NCI-H1694 treated with DMSO at 0.1 percent for 48 hours (cell line): ENCODE measurements at regions not wholly inside any gene's neighbourhood (a gene's known extent, or its start where the extent isn't known, plus 50 kb on each side); places are given as distances from the start of the nearest gene placed in this dataset.

Experiments used
- DNase-seq: peaks from one replicate; lab custom pipeline; 2025; lab: John Stamatoyannopoulos, UW

- no peak for DNase-seq
Measured at GRCh38 chr21:21605521-21605920, 607.3 kb downstream of the NCAM2 start.

GRCh38 chr21:21606041-21606440, 607.8 kb downstream of the NCAM2 start:
- DNase-seq, result no peak

- no peak for DNase-seq
Measured at GRCh38 chr21:21612466-21612865, 614.3 kb downstream of the NCAM2 start.

GRCh38 chr21:21614966-21615365, 616.8 kb downstream of the NCAM2 start:
- DNase-seq, result no peak

GRCh38 chr21:21622460-21623234, 624.4 kb downstream of the NCAM2 start:
- no peak for DNase-seq

GRCh38 chr21:21624674-21625073, 626.5 kb downstream of the NCAM2 start:
- no peak for DNase-seq

GRCh38 chr21:21631961-21632360, 633.8 kb downstream of the NCAM2 start:
- no peak for DNase-seq

- DNase-seq, result no peak
Measured at GRCh38 chr21:21632926-21633325, 634.7 kb downstream of the NCAM2 start.

GRCh38 chr21:21661741-21662140, 663.5 kb downstream of the NCAM2 start:
- no peak for DNase-seq

GRCh38 chr21:21662776-21663175, 664.6 kb downstream of the NCAM2 start:
- DNase-seq, result no peak

- no peak for DNase-seq
Measured at GRCh38 chr21:21664871-21665270, 666.7 kb downstream of the NCAM2 start.

- DNase-seq, result no peak
Measured at GRCh38 chr21:21666689-21667088, 668.5 kb downstream of the NCAM2 start.

GRCh38 chr21:21668198-21668597, 670.0 kb downstream of the NCAM2 start:
- no peak for DNase-seq

GRCh38 chr21:21673959-21674358, 675.8 kb downstream of the NCAM2 start:
- no peak for DNase-seq

GRCh38 chr21:21675601-21676000, 677.4 kb downstream of the NCAM2 start:
- no peak for DNase-seq

GRCh38 chr21:21682172-21682571, 684.0 kb downstream of the NCAM2 start:
- DNase-seq, result no peak

- no peak for DNase-seq
Measured at GRCh38 chr21:21688889-21689288, 690.7 kb downstream of the NCAM2 start.

GRCh38 chr21:21690068-21690665, 692.0 kb downstream of the NCAM2 start:
- no peak for DNase-seq

GRCh38 chr21:21712748-21713520, 714.7 kb downstream of the NCAM2 start:
- DNase-seq, result no peak

GRCh38 chr21:21713651-21714180, 715.5 kb downstream of the NCAM2 start:
- no peak for DNase-seq

GRCh38 chr21:21714426-21714825, 716.2 kb downstream of the NCAM2 start:
- no peak for DNase-seq

GRCh38 chr21:21715266-21715969, 717.2 kb downstream of the NCAM2 start:
- DNase-seq, result no peak
